Activated naive CD4-positive, alpha-beta T cell treated with anti-CD3 and anti-CD28 coated beads for 36 hours (primary cell): ENCODE measurements at regions not wholly inside any gene's neighbourhood (a gene's known extent, or its start where the extent isn't known, plus 50 kb on each side); places are given as distances from the start of the nearest gene placed in this dataset.

ENCODE experiments used
- CTCF ChIA-PET: fragments of 350-600 bp; sonication (Branson Sonifier 250); formaldehyde crosslinking; loops from one replicate; lab custom pipeline; 2021; ENCODE audit warnings: antibody characterized with exemption; lab: Charles Lee
- DNase-seq: peaks from one replicate; pipeline ENCODE4 v3.0.0-alpha.2; 2020
- H3K27ac Mint-ChIP-seq: one replicate; pipeline ENCODE4 v1.8.0; 2021; ENCODE audit warnings: mild to moderate bottlenecking, mixed read lengths
- H3K27me3 Mint-ChIP-seq: one replicate; pipeline ENCODE4 v1.8.0; 2021; ENCODE audit warnings: low read depth, mixed read lengths
- H3K36me3 Mint-ChIP-seq: one replicate; pipeline ENCODE4 v1.8.0; 2021; ENCODE audit warnings: low read depth, mixed read lengths
- H3K4me1 Mint-ChIP-seq: one replicate; pipeline ENCODE4 v1.8.0; 2021; ENCODE audit warnings: low read depth, mixed read lengths
- H3K4me3 Mint-ChIP-seq: one replicate; pipeline ENCODE4 v1.8.0; 2021; ENCODE audit warnings: mild to moderate bottlenecking, moderate library complexity, mixed read lengths
- H3K9me3 Mint-ChIP-seq: one replicate; pipeline ENCODE4 v1.8.0; 2021; ENCODE audit warnings: mixed read lengths
- intact Hi-C: fragments of 100-400 bp; cut with micrococcal nuclease; formaldehyde crosslinking; loops from one replicate; pipeline ENCODE4 v1.15.1; 2023

- CTCF ChIA-PET: no interaction called here
- H3K4me1 Mint-ChIP-seq: no peaks in the 10 kb centered on the region
- no peak for DNase-seq
- H3K27ac Mint-ChIP-seq: no peak overlapping the region
- H3K4me3 Mint-ChIP-seq: no peak overlapping the region
- intact Hi-C loops: no loop called here
- peaks cover 4% of the 10 kb centered on the region for H3K9me3 Mint-ChIP-seq
- no peaks in the 10 kb centered on the region for H3K36me3 Mint-ChIP-seq
- H3K27me3 Mint-ChIP-seq: peaks cover 7% of the 10 kb centered on the region
Observed at GRCh38 chr15:94951538-94951937, 720.2 kb downstream of the MCTP2 start.

GRCh38 chr15:94963953-94964352 lies 732.6 kb downstream of the MCTP2 start:
- Mint-ChIP-seq H3K4me1 (no peaks in the 10 kb centered on the region), H3K27me3 (no peaks in the 10 kb centered on the region), H3K36me3 (no peaks in the 10 kb centered on the region), H3K27ac (no peak overlapping the region), H3K4me3 (no peak overlapping the region), H3K9me3 (peaks cover 11% of the 10 kb centered on the region)
- intact Hi-C loops: no loop called here
- DNase-seq: no peak
- CTCF ChIA-PET: no interaction called here

- Mint-ChIP-seq H3K4me3 (no peak overlapping the region), H3K27me3 (no peaks in the 10 kb centered on the region), H3K27ac (no peak overlapping the region), H3K4me1 (no peaks in the 10 kb centered on the region), H3K9me3 (peaks cover 8% of the 10 kb centered on the region), H3K36me3 (no peaks in the 10 kb centered on the region)
- CTCF ChIA-PET: no interaction called here
- no peak for DNase-seq
- intact Hi-C loops: no loop called here
Observed at GRCh38 chr15:94965593-94965992, 734.2 kb downstream of the MCTP2 start.

GRCh38 chr15:94968133-94968532 lies 736.8 kb downstream of the MCTP2 start:
- H3K27ac Mint-ChIP-seq: no peak overlapping the region
- no peaks in the 10 kb centered on the region for H3K4me1 Mint-ChIP-seq
- H3K9me3 Mint-ChIP-seq: peaks cover 8% of the 10 kb centered on the region
- no peak for DNase-seq
- CTCF ChIA-PET: no interaction called here
- H3K36me3 Mint-ChIP-seq: no peaks in the 10 kb centered on the region
- H3K4me3 Mint-ChIP-seq: no peak overlapping the region
- intact Hi-C loops: no loop called here
- no peaks in the 10 kb centered on the region for H3K27me3 Mint-ChIP-seq

GRCh38 chr15:94970096-94970495 lies 738.7 kb downstream of the MCTP2 start:
- Mint-ChIP-seq H3K27me3 (peaks cover under 1% of the 10 kb centered on the region), H3K27ac (no peak overlapping the region), H3K36me3 (no peaks in the 10 kb centered on the region), H3K9me3 (no peaks in the 10 kb centered on the region), H3K4me3 (no peak overlapping the region), H3K4me1 (no peaks in the 10 kb centered on the region)
- DNase-seq: no peak
- CTCF ChIA-PET: no interaction called here
- intact Hi-C loops: no loop called here

- Mint-ChIP-seq H3K9me3 (no peaks in the 10 kb centered on the region), H3K4me1 (no peaks in the 10 kb centered on the region), H3K4me3 (no peak overlapping the region), H3K36me3 (no peaks in the 10 kb centered on the region), H3K27me3 (peaks cover 4% of the 10 kb centered on the region), H3K27ac (no peak overlapping the region)
- DNase-seq: no peak
- intact Hi-C loops: no loop called here
- CTCF ChIA-PET: no interaction called here
Observed at GRCh38 chr15:94970802-94971201, 739.4 kb downstream of the MCTP2 start.

- H3K27me3 Mint-ChIP-seq: peaks cover 6% of the 10 kb centered on the region
Observed at GRCh38 chr15:94972314-94972713, 741.0 kb downstream of the MCTP2 start.

GRCh38 chr15:94987085-94987484 lies 755.7 kb downstream of the MCTP2 start:
- Mint-ChIP-seq H3K27me3 (no peaks in the 10 kb centered on the region), H3K9me3 (peaks cover 11% of the 10 kb centered on the region), H3K36me3 (no peaks in the 10 kb centered on the region), H3K4me3 (no peak overlapping the region), H3K4me1 (no peaks in the 10 kb centered on the region), H3K27ac (no peak overlapping the region)
- no peak for DNase-seq
- intact Hi-C loops: no loop called here
- CTCF ChIA-PET: no interaction called here

More at GRCh38 chr15:94972314-94972713, 741.0 kb downstream of the MCTP2 start:
- DNase-seq: no peak
- intact Hi-C loops: no loop called here
- Mint-ChIP-seq H3K4me3 (no peak overlapping the region), H3K36me3 (no peaks in the 10 kb centered on the region), H3K9me3 (no peaks in the 10 kb centered on the region), H3K4me1 (no peaks in the 10 kb centered on the region), H3K27ac (no peak overlapping the region)
- CTCF ChIA-PET: interaction anchor here (0.8 kb wide), 1 partner anchor 389 kb away, joined by 4 read pairs; no protein-coding TSS in a partner anchor

- no peaks in the 10 kb centered on the region for H3K4me1 Mint-ChIP-seq
- DNase-seq: no peak
- peaks cover 4% of the 10 kb centered on the region for H3K27me3 Mint-ChIP-seq
- no peak overlapping the region for H3K27ac Mint-ChIP-seq
- no peaks in the 10 kb centered on the region for H3K36me3 Mint-ChIP-seq
- intact Hi-C loops: no loop called here
- H3K4me3 Mint-ChIP-seq: no peak overlapping the region
- CTCF ChIA-PET: no interaction called here
- peaks cover 5% of the 10 kb centered on the region for H3K9me3 Mint-ChIP-seq
Observed at GRCh38 chr15:94991718-94992117, 760.4 kb downstream of the MCTP2 start.

GRCh38 chr15:95009635-95010034 lies 778.3 kb downstream of the MCTP2 start:
- no peaks in the 10 kb centered on the region for H3K36me3 Mint-ChIP-seq
- H3K27me3 Mint-ChIP-seq: peaks cover 5% of the 10 kb centered on the region
- no peak overlapping the region for H3K27ac Mint-ChIP-seq
- H3K4me3 Mint-ChIP-seq: no peak overlapping the region
- no peaks in the 10 kb centered on the region for H3K4me1 Mint-ChIP-seq
- intact Hi-C loops: no loop called here
- CTCF ChIA-PET: no interaction called here
- no peaks in the 10 kb centered on the region for H3K9me3 Mint-ChIP-seq
- DNase-seq: no peak

- Mint-ChIP-seq H3K4me1 (no peaks in the 10 kb centered on the region), H3K4me3 (no peak overlapping the region), H3K27me3 (peaks cover 5% of the 10 kb centered on the region), H3K27ac (no peak overlapping the region), H3K9me3 (no peaks in the 10 kb centered on the region), H3K36me3 (no peaks in the 10 kb centered on the region)
- no peak for DNase-seq
- intact Hi-C loops: no loop called here
- CTCF ChIA-PET: no interaction called here
Observed at GRCh38 chr15:95013381-95013780, 782.0 kb downstream of the MCTP2 start.

- intact Hi-C loops: no loop called here
- H3K9me3 Mint-ChIP-seq: no peaks in the 10 kb centered on the region
- no peaks in the 10 kb centered on the region for H3K36me3 Mint-ChIP-seq
- peaks cover 4% of the 10 kb centered on the region for H3K27me3 Mint-ChIP-seq
- H3K4me1 Mint-ChIP-seq: no peaks in the 10 kb centered on the region
- CTCF ChIA-PET: no interaction called here
- DNase-seq: no peak
- H3K27ac Mint-ChIP-seq: no peak overlapping the region
- no peak overlapping the region for H3K4me3 Mint-ChIP-seq
Observed at GRCh38 chr15:95016511-95017229, 785.3 kb downstream of the MCTP2 start.

- intact Hi-C loops: no loop called here
- Mint-ChIP-seq H3K36me3 (no peaks in the 10 kb centered on the region), H3K9me3 (peaks cover 4% of the 10 kb centered on the region), H3K4me3 (no peak overlapping the region), H3K27me3 (peaks cover 2% of the 10 kb centered on the region), H3K27ac (no peak overlapping the region), H3K4me1 (no peaks in the 10 kb centered on the region)
- CTCF ChIA-PET: no interaction called here
- DNase-seq: no peak
Observed at GRCh38 chr15:95017666-95018328, 786.4 kb downstream of the MCTP2 start.
